H1 (cell line): ENCODE measurements at regions not wholly inside any gene's neighbourhood (a gene's known extent, or its start where the extent isn't known, plus 50 kb on each side); places are given as distances from the start of the nearest gene placed in this dataset.

Experiments used
- CTCF ChIA-PET: fragments of 300-600 bp; sonication (Branson Sonifier 250); formaldehyde crosslinking; loops from one replicate; lab custom pipeline; 2021; ENCODE audit not compliant: partially characterized antibody; lab: Charles Lee
- POLR2A ChIA-PET: fragments of 300-600 bp; sonication (Branson Sonifier 250); formaldehyde crosslinking; loops from one replicate; lab custom pipeline; 2021; ENCODE audit warnings: inconsistent platforms; ENCODE audit not compliant: partially characterized antibody; lab: Charles Lee
- DNase-seq, 2 experiments: peaks; one replicate each; pipeline versions ENCODE4 v3.0.0 to v3.0.0-alpha.2; 2010 to 2022; ENCODE audit warnings: low spot score in 2 of 2, low read depth in 1 of 2, mixed read lengths in 1 of 2
- FAIRE-seq: peaks from 2 replicates; lab custom pipeline; 2011; peaks lifted over from hg19 to GRCh38; lab: Jason Lieb, UNC
- H2AFZ ChIP-seq: 2 replicates; pipeline ENCODE4 v1.8.1; 2012; ENCODE audit warnings: low read length, inconsistent platforms
- H2AK5ac ChIP-seq: 2 replicates; pipeline ENCODE4 v1.6.1; 2013; ENCODE audit warnings: low read depth, low read length
- H2BK120ac ChIP-seq: replicated peaks from 2 replicates; pipeline ENCODE3; 2013; ENCODE audit warnings: low read depth, low read length, inconsistent platforms
- H2BK12ac ChIP-seq: 2 replicates; pipeline ENCODE4 v1.6.1; 2013; ENCODE audit warnings: low read depth, low read length
- H2BK15ac ChIP-seq: 2 replicates; pipeline ENCODE4 v1.6.1; 2013; ENCODE audit warnings: low read length
- H2BK20ac ChIP-seq: 2 replicates; pipeline ENCODE4 v1.6.1; 2013; ENCODE audit warnings: low read length
- H2BK5ac ChIP-seq: 2 replicates; pipeline ENCODE4 v1.6.1; 2013; ENCODE audit warnings: low read depth, low read length
- H3K14ac ChIP-seq: 2 replicates; pipeline ENCODE4 v1.6.1; 2013; ENCODE audit warnings: inconsistent platforms; ENCODE audit not compliant: insufficient read length
- H3K18ac ChIP-seq: 2 replicates; pipeline ENCODE4 v1.6.1; 2013; ENCODE audit warnings: low read length; ENCODE audit errors: extremely low read depth
- H3K23ac ChIP-seq: 2 replicates; pipeline ENCODE4 v1.6.1; 2013; ENCODE audit warnings: inconsistent platforms; ENCODE audit not compliant: insufficient read length
- H3K23me2 ChIP-seq: 2 replicates; pipeline ENCODE4 v1.6.1; 2013; ENCODE audit warnings: low read depth, low read length
- H3K27ac ChIP-seq: 2 replicates; pipeline ENCODE4 v1.6.1; 2011; ENCODE audit warnings: low read depth, low read length, inconsistent platforms
- H3K27me3 ChIP-seq, 4 experiments: replicated peaks in 1 of 4; 1 replicate in 1 of 4; 2 replicates in 3 of 4; pipeline versions ENCODE4 v1.6.1 to v1.8.1; 2011 to 2013; ENCODE audit warnings: low read length in 3 of 4, mild to moderate bottlenecking in 3 of 4, inconsistent platforms in 2 of 4, mixed read lengths in 2 of 4, moderate library complexity in 1 of 4; ENCODE audit not compliant: control insufficient read depth in 3 of 4, insufficient read depth in 3 of 4; ENCODE audit errors: extremely low read depth in 1 of 4
- H3K36me3 ChIP-seq, 4 experiments: 2 replicates each; pipeline versions ENCODE4 v1.6.1 to v1.8.1; 2011 to 2013; ENCODE audit warnings: mild to moderate bottlenecking in 4 of 4, low read length in 3 of 4, moderate library complexity in 2 of 4, control low read depth in 1 of 4, inconsistent platforms in 1 of 4; ENCODE audit not compliant: insufficient read depth in 4 of 4, control insufficient read depth in 2 of 4
- H3K4ac ChIP-seq: replicated peaks from 2 replicates; pipeline ENCODE3; 2013; ENCODE audit warnings: low read length, low read depth, mixed read lengths, inconsistent platforms; ENCODE audit not compliant: insufficient read length
- H3K4me1 ChIP-seq, 4 experiments: replicated peaks in 1 of 4; 1 replicate in 1 of 4; 2 replicates in 3 of 4; pipeline versions ENCODE4 v1.6.1 to v1.8.1; 2011 to 2013; ENCODE audit warnings: low read length in 3 of 4, inconsistent platforms in 2 of 4, mixed read lengths in 1 of 4; ENCODE audit not compliant: insufficient read depth in 4 of 4, control insufficient read depth in 3 of 4
- H3K4me2 ChIP-seq, 2 experiments: 2 replicates each; pipeline versions ENCODE4 v1.6.1 to v1.8.1; 2011 to 2013; ENCODE audit warnings: low read depth in 2 of 2, low read length in 2 of 2, control low read depth in 1 of 2, inconsistent platforms in 1 of 2, mild to moderate bottlenecking in 1 of 2; ENCODE audit not compliant: insufficient read depth in 1 of 2
- H3K4me3 ChIP-seq, 4 experiments: fragments of 200-600, 300-600 bp in 1 of 4; sonication (generic), shearing (Covaris generic), sonication (Bioruptor Twin) in 1 of 4; 2 replicates each; pipeline versions ENCODE4 v1.5.1 to v1.8.1; 2011 to 2016; ENCODE audit warnings: low read length in 4 of 4, low read depth in 3 of 4, control low read depth in 2 of 4, inconsistent platforms in 2 of 4, mild to moderate bottlenecking in 2 of 4, mixed read lengths in 1 of 4, moderate library complexity in 1 of 4; ENCODE audit not compliant: insufficient read depth in 2 of 4; ENCODE audit errors: extremely low read depth in 1 of 4
- H3K56ac ChIP-seq: replicated peaks from 2 replicates; pipeline ENCODE3; 2013; ENCODE audit warnings: low read depth, mild to moderate bottlenecking, mixed read lengths, low read length, inconsistent platforms; ENCODE audit not compliant: insufficient read length
- H3K79me1 ChIP-seq: 2 replicates; pipeline ENCODE4 v1.6.1; 2013; ENCODE audit warnings: low read depth, low read length, control low read depth
- H3K79me2 ChIP-seq, 2 experiments: 2 replicates each; pipeline versions ENCODE4 v1.6.1 to v1.8.1; 2012 to 2013; ENCODE audit warnings: low read length in 2 of 2, mild to moderate bottlenecking in 2 of 2, inconsistent platforms in 1 of 2; ENCODE audit not compliant: insufficient read depth in 2 of 2, control insufficient read depth in 1 of 2
- H3K9ac ChIP-seq, 4 experiments: replicated peaks in 1 of 4; 1 replicate in 1 of 4; 2 replicates in 3 of 4; pipeline versions ENCODE4 v1.6.1 to v1.8.1; 2011 to 2013; ENCODE audit warnings: low read depth in 3 of 4, low read length in 3 of 4, control low read depth in 2 of 4, mild to moderate bottlenecking in 2 of 4, moderate library complexity in 2 of 4, inconsistent platforms in 1 of 4; ENCODE audit errors: extremely low read depth in 1 of 4
- H3K9me3 ChIP-seq, 2 experiments: 2 replicates each; pipeline versions ENCODE4 v1.6.1 to v1.8.1; 2012 to 2013; ENCODE audit warnings: mild to moderate bottlenecking in 2 of 2, moderate library complexity in 2 of 2, control low read depth in 1 of 2, inconsistent platforms in 1 of 2, low read depth in 1 of 2, low read length in 1 of 2, mixed read lengths in 1 of 2; ENCODE audit not compliant: insufficient read depth in 2 of 2
- H4K20me1 ChIP-seq, 2 experiments: replicated peaks in 1 of 2; 2 replicates each; pipeline versions ENCODE3 to v1.8.1; 2011 to 2013; ENCODE audit warnings: inconsistent platforms in 2 of 2, low read length in 2 of 2, mild to moderate bottlenecking in 1 of 2; ENCODE audit not compliant: insufficient read depth in 2 of 2, control insufficient read depth in 1 of 2
- H4K5ac ChIP-seq: 2 replicates; pipeline ENCODE4 v1.6.1; 2013; ENCODE audit warnings: low read length, low read depth, mixed read lengths, inconsistent platforms; ENCODE audit not compliant: insufficient read length
- H4K8ac ChIP-seq: 2 replicates; pipeline ENCODE4 v1.8.0; 2013; ENCODE audit warnings: mild to moderate bottlenecking, moderate library complexity, low read length, inconsistent platforms; ENCODE audit not compliant: insufficient read depth; ENCODE audit errors: extremely low read depth
- H4K91ac ChIP-seq: replicated peaks from 2 replicates; pipeline ENCODE3; 2013; ENCODE audit warnings: low read length, mixed read lengths, inconsistent platforms; ENCODE audit not compliant: insufficient read length
- CTBP2 ChIP-seq: IDR thresholded peaks from 2 replicates; pipeline ENCODE4 v1.7.0; 2011; ENCODE audit warnings: borderline replicate concordance, mild to moderate bottlenecking, moderate library complexity, mixed read lengths, low read length; ENCODE audit not compliant: insufficient read depth, insufficient read length
- EGR1 ChIP-seq: IDR thresholded peaks from 2 replicates; pipeline ENCODE4 v1.6.1; 2011; ENCODE audit warnings: low read depth, low read length, borderline replicate concordance
- FOSL1 ChIP-seq: IDR thresholded peaks from 2 replicates; pipeline ENCODE4 v1.6.1; 2011; ENCODE audit warnings: mild to moderate bottlenecking, low read depth, low read length, moderate library complexity; ENCODE audit not compliant: insufficient read depth
- MAFK ChIP-seq: IDR thresholded peaks from 2 replicates; pipeline ENCODE4 v1.6.1; 2012; ENCODE audit warnings: low read depth, mild to moderate bottlenecking, improper control_type of control experiment, low read length
- NANOG ChIP-seq: IDR thresholded peaks from 2 replicates; pipeline ENCODE4 v1.6.1; 2011; ENCODE audit warnings: low read length, low read depth, mild to moderate bottlenecking, inconsistent platforms; ENCODE audit not compliant: insufficient read depth, poor library complexity, severe bottlenecking
- NRF1 ChIP-seq: IDR thresholded peaks from 2 replicates; pipeline ENCODE4 v1.6.1; 2011; ENCODE audit warnings: mild to moderate bottlenecking, low read depth, low read length, improper control_type of control experiment
- PHF8 ChIP-seq: fragments of 200-600 bp; sonication (generic); conservative IDR thresholded peaks from 2 replicates; pipeline ENCODE4 v1.7.1; 2012; ENCODE audit warnings: low read depth, mild to moderate bottlenecking, inconsistent platforms, low read length, moderate library complexity
- POLR2AphosphoS5 ChIP-seq: IDR thresholded peaks from 2 replicates; pipeline ENCODE4 v1.6.1; 2011; ENCODE audit warnings: low read depth, low read length
- RBBP5 ChIP-seq: IDR thresholded peaks from 2 replicates; pipeline ENCODE4 v1.7.1; 2012; ENCODE audit warnings: low read depth, mild to moderate bottlenecking, inconsistent platforms, low read length, moderate library complexity, borderline replicate concordance
- RFX5 ChIP-seq: IDR thresholded peaks from 2 replicates; pipeline ENCODE4 v1.6.1; 2011; ENCODE audit warnings: low read depth, low read length, improper control_type of control experiment, borderline replicate concordance
- RXRA ChIP-seq: IDR thresholded peaks from 2 replicates; pipeline ENCODE4 v1.6.1; 2011; ENCODE audit warnings: low read depth, mild to moderate bottlenecking, low read length, moderate library complexity; ENCODE audit not compliant: insufficient read depth
- SUZ12 ChIP-seq: fragments of 200-600 bp; sonication (generic); IDR thresholded peaks from 2 replicates; pipeline ENCODE4 v1.6.1; 2012; ENCODE audit warnings: mild to moderate bottlenecking, inconsistent platforms, low read length, moderate library complexity, mixed read lengths
- USF2 ChIP-seq: IDR thresholded peaks from 2 replicates; pipeline ENCODE4 v1.6.1; 2011; ENCODE audit warnings: low read length, improper control_type of control experiment
- WGBS, 2 experiments: shearing (Covaris generic) in 1 of 2; methylation state at CpG; one replicate each; pipeline versions ENCODE4 v1.1.6 to v1.1.7; 2013 to 2015; ENCODE audit warnings: low lambda C conversion rate in 2 of 2, mixed read lengths in 2 of 2, inconsistent platforms in 1 of 2, low coverage in 1 of 2, missing lambda C conversion rate in 1 of 2; ENCODE audit not compliant: insufficient replicate concordance in 2 of 2, insufficient coverage in 1 of 2, insufficient read length in 1 of 2; ENCODE audit errors: extremely low coverage in 1 of 2, missing lambda C conversion rate in 1 of 2; 5-methylcytosine and 5-hydroxymethylcytosine counted together

GRCh38 chr13:52945348-52945747, 83.3 kb upstream of the OLFM4 start:
- Histone ChIP-seq H3K4me2 (no peak overlapping the region), H3K36me3 (no peaks in the 10 kb centered on the region), H2BK120ac (no peak overlapping the region), H3K18ac (no peak overlapping the region), H2AK5ac (no peak overlapping the region), H2AFZ (no peak overlapping the region), H2BK15ac (no peak overlapping the region), H3K4me3 (no peak overlapping the region), H3K56ac (no peak overlapping the region), H3K79me2 (no peaks in the 10 kb centered on the region), H4K5ac (no peak overlapping the region), H3K9me3 (no peaks in the 10 kb centered on the region), H3K27ac (no peak overlapping the region), H2BK12ac (no peak overlapping the region), H3K4me1 (peaks cover 3 to 9% (median 6%) of the 10 kb centered on the region in 4 experiments), H3K14ac (no peak overlapping the region), H3K23me2 (no peaks in the 10 kb centered on the region), H2BK5ac (no peak overlapping the region), H4K8ac (no peak overlapping the region), H3K9ac (no peak overlapping the region), H4K20me1 (no peaks in the 10 kb centered on the region), H3K27me3 (no peaks in the 10 kb centered on the region), H4K91ac (no peak overlapping the region), H3K4ac (no peak overlapping the region), H2BK20ac (no peak overlapping the region), H3K23ac (no peak overlapping the region), H3K79me1 (no peaks in the 10 kb centered on the region)
- ChIA-PET CTCF (interaction anchor here (2.2 kb wide), 1 partner anchor 22 kb away, joined by 5 read pairs; no protein-coding TSS in a partner anchor), POLR2A (no interaction called here)
- no peak for FAIRE-seq
- no peak for DNase-seq
- WGBS, 2 experiments, result 77% methylated on average over 3 of the region's 3 CpGs; no CpG with 5 or more reads in 1 of the 2 experiments
- TF ChIP-seq CTBP2 (no peak), FOSL1 (no peak), RBBP5 (no peak), RXRA (no peak), NANOG (no peak), NRF1 (no peak), PHF8 (no peak), EGR1 (no peak), USF2 (no peak), POLR2AphosphoS5 (no peak), MAFK (no peak), SUZ12 (no peak), RFX5 (no peak)
